HEK293 (cell line): ENCODE measurements at regions not wholly inside any gene's neighbourhood (a gene's known extent, or its start where the extent isn't known, plus 50 kb on each side); places are given as distances from the start of the nearest gene placed in this dataset.

ENCODE experiments used
- CTCF ChIA-PET: fragments of 350-600 bp; formaldehyde crosslinking; extraction: SDS; loops from one replicate; lab custom pipeline; 2021; ENCODE audit warnings: antibody characterized with exemption; lab: Yijun Ruan, JAX
- POLR2A ChIA-PET: fragments of 300-600 bp; formaldehyde crosslinking; extraction: SDS; loops from one replicate; lab custom pipeline; 2020; ENCODE audit warnings: antibody characterized with exemption, inconsistent platforms; lab: Yijun Ruan, JAX
- H3K27ac ChIP-seq: fragments of 200-500 bp; sonication (Bioruptor generic); 2 replicates; pipeline ENCODE4 v1.5.1; 2014; ENCODE audit warnings: low read depth, low read length, control low read depth, inconsistent platforms; ENCODE audit errors: extremely low read depth
- H3K36me3 ChIP-seq, 2 experiments: fragments of 200-500 bp in 1 of 2; sonication (Bioruptor generic) in 1 of 2; 1 replicate in 1 of 2; 2 replicates in 1 of 2; pipeline ENCODE4 v1.5.1; 2014 to 2017; ENCODE audit warnings: inconsistent platforms in 2 of 2, low read length in 2 of 2; ENCODE audit not compliant: control insufficient read depth in 2 of 2, insufficient read depth in 1 of 2
- H3K4me1 ChIP-seq: fragments of 200-500 bp; sonication (Bioruptor generic); 2 replicates; pipeline ENCODE4 v1.5.1; 2014; ENCODE audit warnings: mild to moderate bottlenecking, low read length, inconsistent platforms; ENCODE audit not compliant: control insufficient read depth, insufficient read depth
- H3K4me3 ChIP-seq: 2 replicates; pipeline ENCODE4 v1.5.1; 2011; ENCODE audit warnings: low read depth, mild to moderate bottlenecking, control low read depth, low read length, moderate library complexity
- H3K9me3 ChIP-seq: fragments of 200-500 bp; sonication (Bioruptor generic); 2 replicates; pipeline ENCODE4 v1.5.1; 2014; ENCODE audit warnings: low read depth, low read length, inconsistent platforms; ENCODE audit not compliant: control insufficient read depth, insufficient read depth
- GLI4 ChIP-seq: fragments of 450-650 bp; formaldehyde crosslinking; IDR thresholded peaks from 2 replicates; pipeline ENCODE4 v1.5.1; 2016; ENCODE audit warnings: missing biosample characterization, missing genetic modification characterization
- KLF1 ChIP-seq: fragments of 450-650 bp; formaldehyde crosslinking; IDR thresholded peaks from 2 replicates; pipeline ENCODE4 v1.5.1; 2016; ENCODE audit warnings: missing biosample characterization, missing genetic modification characterization
- KLF16 ChIP-seq: fragments of 450-650 bp; formaldehyde crosslinking; IDR thresholded peaks from 2 replicates; pipeline ENCODE4 v1.5.1; 2017; ENCODE audit warnings: missing biosample characterization, missing genetic modification characterization
- MEIS1 ChIP-seq: sonication (generic); formaldehyde crosslinking; IDR thresholded peaks from 2 replicates; pipeline ENCODE4 v1.8.1; 2022; ENCODE audit warnings: missing genetic modification reagents, mild to moderate bottlenecking, borderline replicate concordance
- SCRT1 ChIP-seq: fragments of 450-650 bp; formaldehyde crosslinking; IDR thresholded peaks from 2 replicates; pipeline ENCODE4 v1.5.1; 2016; ENCODE audit warnings: missing biosample characterization, missing genetic modification characterization, borderline replicate concordance
- SCRT2 ChIP-seq: fragments of 450-650 bp; formaldehyde crosslinking; IDR thresholded peaks from 2 replicates; pipeline ENCODE4 v1.5.1; 2016; ENCODE audit warnings: missing biosample characterization, missing genetic modification characterization
- ZBTB21 ChIP-seq: fragments of 450-650 bp; formaldehyde crosslinking; IDR thresholded peaks from 2 replicates; pipeline ENCODE4 v1.5.1; 2017; ENCODE audit warnings: missing biosample characterization, missing genetic modification characterization
- ZFP37 ChIP-seq: fragments of 450-650 bp; formaldehyde crosslinking; IDR thresholded peaks from 2 replicates; pipeline ENCODE4 v1.5.1; 2016; ENCODE audit warnings: missing biosample characterization, missing genetic modification characterization
- ZFP69B ChIP-seq: fragments of 450-650 bp; formaldehyde crosslinking; IDR thresholded peaks from 2 replicates; pipeline ENCODE4 v1.5.1; 2016; ENCODE audit warnings: missing biosample characterization, missing genetic modification characterization
- ZNF112 ChIP-seq: fragments of 450-650 bp; formaldehyde crosslinking; IDR thresholded peaks from 2 replicates; pipeline ENCODE4 v1.5.0; 2017; ENCODE audit warnings: missing biosample characterization, missing genetic modification characterization
- ZNF133 ChIP-seq: fragments of 450-650 bp; formaldehyde crosslinking; IDR thresholded peaks from 2 replicates; pipeline ENCODE4 v1.5.1; 2016; ENCODE audit warnings: missing biosample characterization, missing genetic modification characterization
- ZNF146 ChIP-seq: fragments of 450-650 bp; formaldehyde crosslinking; IDR thresholded peaks from 2 replicates; pipeline ENCODE4 v1.5.1; 2016; ENCODE audit warnings: missing biosample characterization, missing genetic modification characterization
- ZNF174 ChIP-seq: fragments of 450-650 bp; formaldehyde crosslinking; IDR thresholded peaks from 2 replicates; pipeline ENCODE4 v1.5.0; 2017; ENCODE audit warnings: missing biosample characterization, mild to moderate bottlenecking, missing genetic modification characterization
- ZNF2 ChIP-seq: fragments of 450-650 bp; formaldehyde crosslinking; IDR thresholded peaks from 2 replicates; pipeline ENCODE4 v1.5.1; 2016; ENCODE audit warnings: missing biosample characterization, missing genetic modification characterization
- ZNF248 ChIP-seq: fragments of 450-650 bp; formaldehyde crosslinking; IDR thresholded peaks from 2 replicates; pipeline ENCODE4 v1.5.1; 2017; ENCODE audit warnings: missing biosample characterization, missing genetic modification characterization
- ZNF292 ChIP-seq: fragments of 450-650 bp; formaldehyde crosslinking; IDR thresholded peaks from 2 replicates; pipeline ENCODE4 v1.5.1; 2016; ENCODE audit warnings: low read depth, missing biosample characterization, missing genetic modification characterization, borderline replicate concordance
- ZNF335 ChIP-seq: fragments of 450-650 bp; formaldehyde crosslinking; conservative IDR thresholded peaks from 2 replicates; pipeline ENCODE4 v1.5.1; 2016; ENCODE audit warnings: missing biosample characterization, missing genetic modification characterization
- ZNF354C ChIP-seq: fragments of 450-650 bp; formaldehyde crosslinking; IDR thresholded peaks from 2 replicates; pipeline ENCODE4 v1.5.1; 2016; ENCODE audit warnings: missing biosample characterization, missing genetic modification characterization, low read depth, borderline replicate concordance
- ZNF404 ChIP-seq: fragments of 450-650 bp; formaldehyde crosslinking; IDR thresholded peaks from 2 replicates; pipeline ENCODE4 v1.5.1; 2017; ENCODE audit warnings: missing biosample characterization, missing genetic modification characterization
- ZNF416 ChIP-seq: fragments of 450-650 bp; formaldehyde crosslinking; IDR thresholded peaks from 2 replicates; pipeline ENCODE4 v1.5.1; 2016; ENCODE audit warnings: missing biosample characterization, missing genetic modification characterization
- ZNF433 ChIP-seq: fragments of 450-650 bp; formaldehyde crosslinking; IDR thresholded peaks from 2 replicates; pipeline ENCODE4 v1.5.1; 2016; ENCODE audit warnings: missing biosample characterization, missing genetic modification characterization, low read depth
- ZNF529 ChIP-seq: fragments of 450-650 bp; formaldehyde crosslinking; IDR thresholded peaks from 2 replicates; pipeline ENCODE4 v1.5.1; 2017; ENCODE audit warnings: missing genetic modification characterization, missing biosample characterization; ENCODE audit not compliant: insufficient replicate concordance
- ZNF558 ChIP-seq: fragments of 450-650 bp; formaldehyde crosslinking; IDR thresholded peaks from 2 replicates; pipeline ENCODE4 v1.5.1; 2016; ENCODE audit warnings: missing biosample characterization, missing genetic modification characterization
- ZNF623 ChIP-seq: fragments of 450-650 bp; formaldehyde crosslinking; IDR thresholded peaks from 2 replicates; pipeline ENCODE4 v1.5.1; 2016; ENCODE audit warnings: missing biosample characterization, missing genetic modification characterization
- ZNF664 ChIP-seq: fragments of 450-650 bp; formaldehyde crosslinking; IDR thresholded peaks from 2 replicates; pipeline ENCODE4 v1.5.1; 2016; ENCODE audit warnings: missing biosample characterization, missing genetic modification characterization
- ZNF701 ChIP-seq: fragments of 450-650 bp; formaldehyde crosslinking; IDR thresholded peaks from 2 replicates; pipeline ENCODE4 v1.5.1; 2016; ENCODE audit warnings: missing biosample characterization, missing genetic modification characterization
- ZNF776 ChIP-seq: fragments of 450-650 bp; formaldehyde crosslinking; IDR thresholded peaks from 2 replicates; pipeline ENCODE4 v1.5.0; 2017; ENCODE audit warnings: missing biosample characterization, missing genetic modification characterization, borderline replicate concordance
- ZNF785 ChIP-seq: fragments of 450-650 bp; formaldehyde crosslinking; IDR thresholded peaks from 2 replicates; pipeline ENCODE4 v1.5.1; 2016; ENCODE audit warnings: missing biosample characterization, missing genetic modification characterization
- ZNF791 ChIP-seq: fragments of 450-650 bp; formaldehyde crosslinking; IDR thresholded peaks from 2 replicates; pipeline ENCODE4 v1.5.1; 2016; ENCODE audit warnings: missing biosample characterization, missing genetic modification characterization
- ZNF837 ChIP-seq: fragments of 450-650 bp; formaldehyde crosslinking; IDR thresholded peaks from 2 replicates; pipeline ENCODE4 v1.5.1; 2016; ENCODE audit warnings: missing biosample characterization, missing genetic modification characterization
- ZSCAN23 ChIP-seq: fragments of 450-650 bp; formaldehyde crosslinking; IDR thresholded peaks from 2 replicates; pipeline ENCODE4 v1.5.1; 2016; ENCODE audit warnings: missing biosample characterization, missing genetic modification characterization
- TF ChIP-seq, protein P1 (sequence below): sonication (generic); formaldehyde crosslinking; IDR thresholded peaks from 2 replicates; pipeline ENCODE4 v1.8.1; 2022; ENCODE audit warnings: mild to moderate bottlenecking, moderate library complexity, missing genetic modification reagents
- TF ChIP-seq, protein P2 (sequence below): IDR thresholded peaks from 2 replicates; pipeline ENCODE4 v1.6.1; 2011; ENCODE audit warnings: mild to moderate bottlenecking, low read depth, low read length, borderline replicate concordance

DNA sequence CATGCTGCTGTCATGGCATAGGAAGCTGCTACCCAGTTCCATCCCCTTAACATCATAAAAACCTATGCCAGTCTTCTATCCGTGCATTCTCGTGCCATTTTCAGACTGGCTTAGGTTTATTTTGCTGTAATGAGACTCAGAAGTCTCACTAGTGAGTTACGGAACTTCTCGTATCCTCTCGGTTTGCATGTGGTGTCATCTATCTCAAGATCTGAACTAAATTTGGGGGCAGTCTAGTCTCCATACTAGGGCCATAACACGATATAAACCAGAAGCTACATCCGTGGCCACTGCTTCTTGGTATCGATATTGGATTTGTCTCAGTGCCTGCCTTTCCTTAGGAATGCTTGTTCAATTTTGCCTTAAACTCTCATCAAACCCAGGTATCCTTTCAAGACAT lies 771.2 kb upstream of the CDH10 start:
- POLR2A ChIA-PET, result no interaction called here
- H3K36me3 ChIP-seq, result no peaks in the 10 kb centered on the region
- H3K9me3 ChIP-seq, result no peaks in the 10 kb centered on the region
- TF ChIP-seq ZNF701 (tag by site-specific recombination) (no peak), ZNF133 (tag by site-specific recombination) (no peak), KLF1 (no peak), ZNF248 (no peak), GLI4 (no peak), ZFP69B (tag by site-specific recombination) (no peak), ZNF664 (tag by site-specific recombination) (no peak), ZNF785 (tag by site-specific recombination) (no peak), ZNF112 (no peak), ZNF2 (tag by site-specific recombination) (no peak), ZBTB21 (tag by site-specific recombination) (no peak), ZNF335 (no peak), ZNF174 (no peak), ZNF292 (tag by site-specific recombination) (no peak), ZNF354C (tag by site-specific recombination) (no peak), SCRT1 (tag by site-specific recombination) (no peak), SCRT2 (no peak)
- TF ChIP-seq, protein P1, sequence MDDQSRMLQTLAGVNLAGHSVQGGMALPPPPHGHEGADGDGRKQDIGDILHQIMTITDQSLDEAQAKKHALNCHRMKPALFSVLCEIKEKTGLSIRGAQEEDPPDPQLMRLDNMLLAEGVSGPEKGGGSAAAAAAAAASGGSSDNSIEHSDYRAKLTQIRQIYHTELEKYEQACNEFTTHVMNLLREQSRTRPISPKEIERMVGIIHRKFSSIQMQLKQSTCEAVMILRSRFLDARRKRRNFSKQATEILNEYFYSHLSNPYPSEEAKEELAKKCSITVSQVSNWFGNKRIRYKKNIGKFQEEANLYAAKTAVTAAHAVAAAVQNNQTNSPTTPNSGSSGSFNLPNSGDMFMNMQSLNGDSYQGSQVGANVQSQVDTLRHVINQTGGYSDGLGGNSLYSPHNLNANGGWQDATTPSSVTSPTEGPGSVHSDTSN (CRISPR knock-in tag), result no peak
- TF ChIP-seq, protein P2, sequence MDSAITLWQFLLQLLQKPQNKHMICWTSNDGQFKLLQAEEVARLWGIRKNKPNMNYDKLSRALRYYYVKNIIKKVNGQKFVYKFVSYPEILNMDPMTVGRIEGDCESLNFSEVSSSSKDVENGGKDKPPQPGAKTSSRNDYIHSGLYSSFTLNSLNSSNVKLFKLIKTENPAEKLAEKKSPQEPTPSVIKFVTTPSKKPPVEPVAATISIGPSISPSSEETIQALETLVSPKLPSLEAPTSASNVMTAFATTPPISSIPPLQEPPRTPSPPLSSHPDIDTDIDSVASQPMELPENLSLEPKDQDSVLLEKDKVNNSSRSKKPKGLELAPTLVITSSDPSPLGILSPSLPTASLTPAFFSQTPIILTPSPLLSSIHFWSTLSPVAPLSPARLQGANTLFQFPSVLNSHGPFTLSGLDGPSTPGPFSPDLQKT, result no peak
- no peaks in the 10 kb centered on the region for H3K4me1 ChIP-seq
- CTCF ChIA-PET, result no interaction called here
- no peak overlapping the region for H3K4me3 ChIP-seq
- H3K27ac ChIP-seq, result no peak overlapping the region

DNA sequence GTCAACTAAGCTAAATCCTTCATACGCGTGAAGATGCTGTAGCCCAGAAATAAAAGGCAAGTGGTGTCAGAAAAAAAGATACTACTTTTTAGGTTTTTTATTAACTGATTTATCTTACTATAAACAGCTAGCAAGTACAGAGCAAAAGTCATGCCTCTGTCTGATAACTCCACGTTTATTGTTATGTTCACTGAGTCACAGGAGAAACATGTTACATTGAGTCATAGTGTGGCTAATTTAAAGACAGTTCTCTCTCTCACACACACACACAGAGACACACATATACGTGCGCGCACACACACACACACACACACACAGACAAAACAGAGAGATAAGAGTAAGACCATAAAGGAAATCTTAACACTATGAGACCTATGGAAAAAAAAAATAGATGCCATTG lies 770.0 kb upstream of the CDH10 start:
- Histone ChIP-seq H3K36me3 (no peaks in the 10 kb centered on the region), H3K4me1 (no peaks in the 10 kb centered on the region), H3K27ac (no peak overlapping the region), H3K4me3 (no peak overlapping the region), H3K9me3 (no peaks in the 10 kb centered on the region)
- TF ChIP-seq ZNF112 (no peak), ZNF837 (tag by site-specific recombination) (no peak), ZNF558 (tag by site-specific recombination) (no peak), ZNF529 (tag by site-specific recombination) (no peak), ZNF623 (tag by site-specific recombination) (no peak), ZNF791 (no peak), ZSCAN23 (tag by site-specific recombination) (no peak), ZNF404 (tag by site-specific recombination) (no peak), ZNF433 (tag by site-specific recombination) (no peak), ZNF776 (tag by site-specific recombination) (no peak), KLF16 (tag by site-specific recombination) (no peak), ZFP37 (tag by site-specific recombination) (no peak), ZNF146 (no peak), ZNF416 (tag by site-specific recombination) (no peak), MEIS1 (CRISPR knock-in tag) (no peak)
- ChIA-PET POLR2A (no interaction called here), CTCF (interaction anchor here (0.7 kb wide), 1 partner anchor 475 kb away, joined by 4 read pairs; no protein-coding TSS in a partner anchor)
